CD4-positive, alpha-beta memory T cell (primary cell): ENCODE measurements at regions not wholly inside any gene's neighbourhood (a gene's known extent, or its start where the extent isn't known, plus 50 kb on each side); places are given as distances from the start of the nearest gene placed in this dataset.
A peak's percentile ranks its signal among the peaks of the same experiment; 100 is the strongest.
"Not testable (repeated sequence)": the region's sequence is repeated elsewhere in the genome, so short reads cannot be mapped to it uniquely, and the experiment has no call there.

ENCODE experiments used
- CTCF ChIA-PET: fragments of 350-600 bp; sonication (Branson Sonifier 250); formaldehyde crosslinking; loops from one replicate; lab custom pipeline; 2021; ENCODE audit warnings: inconsistent platforms; ENCODE audit not compliant: partially characterized antibody; lab: Charles Lee
- POLR2A ChIA-PET: fragments of 350-600 bp; sonication (Branson Sonifier 250); formaldehyde crosslinking; loops from one replicate; lab custom pipeline; 2021; ENCODE audit not compliant: partially characterized antibody; lab: Charles Lee
- DNase-seq, 5 donors: peaks; one replicate each; pipeline versions ENCODE4 v3.0.0 to v3.0.0-alpha.2; 2020 to 2022; ENCODE audit warnings: mixed read lengths in 1 of 5
- H3K27ac ChIP-seq: one replicate; pipeline ENCODE4 v1.7.0; 2013; ENCODE audit warnings: low read depth, low read length
- H3K27me3 ChIP-seq: 2 replicates; pipeline ENCODE4 v1.7.0; 2013; ENCODE audit warnings: mild to moderate bottlenecking, low read length, moderate library complexity; ENCODE audit not compliant: insufficient read depth
- H3K36me3 ChIP-seq: 2 replicates; pipeline ENCODE4 v1.7.0; 2013; ENCODE audit warnings: mild to moderate bottlenecking, low read length, moderate library complexity; ENCODE audit not compliant: insufficient read depth
- H3K4me1 ChIP-seq: 2 replicates; pipeline ENCODE4 v1.7.0; 2013; ENCODE audit warnings: mild to moderate bottlenecking, low read length, moderate library complexity; ENCODE audit not compliant: insufficient read depth
- H3K4me3 ChIP-seq, 2 donors: one replicate each; pipeline ENCODE4 v1.7.0; 2013; ENCODE audit warnings: low read length in 2 of 2, mild to moderate bottlenecking in 1 of 2
- H3K9me3 ChIP-seq, 2 donors: one replicate each; pipeline ENCODE4 v1.7.0; 2013; ENCODE audit warnings: low read length in 2 of 2, control low read depth in 1 of 2; ENCODE audit not compliant: control insufficient read depth in 1 of 2
- H3K27ac Mint-ChIP-seq, 7 donors: one replicate each; pipeline ENCODE4 v1.8.0; 2020 to 2021; ENCODE audit warnings: mixed read lengths in 7 of 7, mild to moderate bottlenecking in 6 of 7, inconsistent platforms in 3 of 7, moderate library complexity in 3 of 7
- H3K27me3 Mint-ChIP-seq, 2 donors: one replicate each; pipeline ENCODE4 v1.8.0; 2020 to 2021; ENCODE audit warnings: mixed read lengths in 2 of 2
- H3K36me3 Mint-ChIP-seq, 2 donors: one replicate each; pipeline ENCODE4 v1.8.0; 2020 to 2021; ENCODE audit warnings: mixed read lengths in 2 of 2, inconsistent platforms in 1 of 2, mild to moderate bottlenecking in 1 of 2
- H3K4me1 Mint-ChIP-seq, 4 donors: one replicate each; pipeline ENCODE4 v1.8.0; 2020 to 2021; ENCODE audit warnings: mixed read lengths in 4 of 4, mild to moderate bottlenecking in 1 of 4
- H3K4me3 Mint-ChIP-seq, 8 donors: one replicate each; pipeline ENCODE4 v1.8.0; 2020 to 2021; ENCODE audit warnings: mixed read lengths in 8 of 8, mild to moderate bottlenecking in 7 of 8, moderate library complexity in 6 of 8, inconsistent platforms in 3 of 8
- H3K9me3 Mint-ChIP-seq, 8 donors: one replicate each; pipeline ENCODE4 v1.8.0; 2020 to 2021; ENCODE audit warnings: mixed read lengths in 8 of 8, mild to moderate bottlenecking in 5 of 8, inconsistent platforms in 3 of 8, moderate library complexity in 1 of 8
- intact Hi-C: fragments of 100-400 bp; cut with micrococcal nuclease; formaldehyde crosslinking; loops from one replicate; pipeline ENCODE4 v1.15.1; 2023

DNA sequence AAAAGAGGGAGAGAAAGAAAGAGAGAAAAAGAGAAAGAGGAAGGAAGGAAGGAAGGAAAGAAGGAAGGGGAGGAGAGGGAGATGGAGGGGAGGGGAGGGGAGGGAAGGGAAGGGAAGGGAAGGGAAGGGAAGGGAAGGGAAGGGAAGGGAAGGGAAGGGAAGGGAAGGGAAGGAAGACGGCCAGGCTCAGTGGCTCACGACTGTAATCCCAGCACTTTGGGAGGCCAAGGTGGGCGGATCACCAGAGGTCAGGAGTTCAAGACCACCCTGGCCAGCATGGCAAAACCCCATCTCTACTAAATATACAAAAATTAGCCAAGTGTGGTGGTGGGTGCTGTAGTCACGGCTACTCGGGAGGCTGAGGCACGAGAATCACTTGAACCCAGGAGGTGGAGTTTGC, 64.8 kb downstream of the RPS15A start:
- H3K4me1 ChIP-seq, H3K27ac ChIP-seq, H3K36me3 ChIP-seq, H3K4me3 ChIP-seq, H3K9me3 Mint-ChIP-seq, H3K4me1 Mint-ChIP-seq, H3K27me3 Mint-ChIP-seq, DNase-seq, POLR2A ChIA-PET, H3K27ac Mint-ChIP-seq, H3K9me3 ChIP-seq, intact Hi-C loops, H3K36me3 Mint-ChIP-seq, H3K4me3 Mint-ChIP-seq, CTCF ChIA-PET, H3K27me3 ChIP-seq: not testable (repeated sequence)

DNA sequence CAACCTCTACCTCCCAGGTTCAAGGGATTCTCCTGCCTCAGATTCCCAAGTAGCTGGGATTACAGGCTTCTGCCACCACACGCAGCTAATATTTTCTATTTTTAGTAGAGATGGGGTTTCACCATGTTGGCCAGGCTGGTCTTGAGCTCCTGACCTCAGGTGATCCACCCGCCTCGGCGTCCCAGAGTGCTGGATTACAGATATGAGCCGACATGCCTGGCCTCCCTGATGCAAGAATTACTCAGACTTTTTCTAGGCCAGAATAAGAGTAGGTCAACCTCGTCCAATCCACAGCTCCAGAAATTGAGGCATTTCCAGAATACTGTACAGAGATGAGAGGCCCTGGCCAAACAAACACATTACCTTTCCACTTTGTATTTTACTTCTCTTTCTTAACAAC, 70.2 kb downstream of the RPS15A start:
- DNase-seq, POLR2A ChIA-PET, H3K9me3 ChIP-seq, H3K27me3 Mint-ChIP-seq, CTCF ChIA-PET, H3K36me3 Mint-ChIP-seq, H3K27ac ChIP-seq, H3K4me3 ChIP-seq, H3K9me3 Mint-ChIP-seq, H3K4me1 Mint-ChIP-seq, intact Hi-C loops, H3K36me3 ChIP-seq, H3K27me3 ChIP-seq, H3K4me1 ChIP-seq, H3K27ac Mint-ChIP-seq: not testable (repeated sequence)
- H3K4me3 Mint-ChIP-seq = peak overlapping the region in 1 of 8 donors; percentile 20

DNA sequence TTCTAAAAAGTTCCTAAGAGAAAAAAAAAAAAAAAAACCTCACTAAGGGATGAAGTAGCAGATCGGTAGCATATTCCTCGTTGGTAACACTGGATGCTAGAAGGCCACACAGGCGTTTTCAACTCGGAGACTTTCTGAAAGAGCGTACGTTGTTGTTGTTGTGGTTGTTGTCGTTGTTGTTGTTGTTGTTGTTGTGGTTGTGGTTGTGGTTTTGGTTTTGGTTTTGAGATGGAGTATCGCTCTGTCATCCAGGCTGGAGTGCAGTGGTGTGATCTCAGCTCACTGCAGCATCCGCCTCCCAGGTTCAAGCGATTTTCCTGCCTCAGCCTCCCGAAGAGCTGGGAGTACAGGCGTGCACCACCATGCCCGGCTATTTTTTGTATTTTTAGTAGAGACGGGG, 77.6 kb downstream of the RPS15A start:
- H3K4me1 ChIP-seq, H3K4me3 Mint-ChIP-seq, H3K4me1 Mint-ChIP-seq, H3K36me3 ChIP-seq, intact Hi-C loops, CTCF ChIA-PET, H3K27me3 ChIP-seq, H3K4me3 ChIP-seq, H3K9me3 ChIP-seq, H3K36me3 Mint-ChIP-seq, H3K27me3 Mint-ChIP-seq, H3K27ac ChIP-seq, DNase-seq, H3K27ac Mint-ChIP-seq, H3K9me3 Mint-ChIP-seq, POLR2A ChIA-PET: not testable (repeated sequence)

DNA sequence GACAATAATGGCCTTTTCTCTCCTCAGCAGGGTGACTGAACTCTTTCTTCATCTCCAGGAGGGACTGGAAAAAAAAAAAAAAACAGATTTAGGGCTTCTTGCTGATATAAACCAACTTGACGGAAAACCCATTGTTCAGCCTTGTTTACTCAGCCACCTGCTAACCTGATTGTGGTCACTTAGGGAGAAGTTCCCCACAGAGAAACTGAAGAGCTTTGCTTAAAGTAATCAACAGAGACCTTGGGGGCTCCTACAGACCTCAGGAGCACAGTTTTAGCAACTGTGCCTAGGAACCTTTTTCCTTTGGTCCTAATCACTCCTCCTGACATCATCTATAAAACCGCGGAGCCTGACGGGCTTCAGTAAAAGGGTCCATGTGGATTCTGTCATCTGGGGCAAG, 79.5 kb downstream of the RPS15A start:
- H3K4me3 Mint-ChIP-seq, H3K9me3 Mint-ChIP-seq, H3K4me1 Mint-ChIP-seq, H3K27ac ChIP-seq, H3K27me3 ChIP-seq, H3K27me3 Mint-ChIP-seq, H3K36me3 Mint-ChIP-seq, CTCF ChIA-PET, intact Hi-C loops, H3K4me1 ChIP-seq, H3K9me3 ChIP-seq, DNase-seq, H3K4me3 ChIP-seq, H3K36me3 ChIP-seq, H3K27ac Mint-ChIP-seq, POLR2A ChIA-PET: not testable (repeated sequence)

DNA sequence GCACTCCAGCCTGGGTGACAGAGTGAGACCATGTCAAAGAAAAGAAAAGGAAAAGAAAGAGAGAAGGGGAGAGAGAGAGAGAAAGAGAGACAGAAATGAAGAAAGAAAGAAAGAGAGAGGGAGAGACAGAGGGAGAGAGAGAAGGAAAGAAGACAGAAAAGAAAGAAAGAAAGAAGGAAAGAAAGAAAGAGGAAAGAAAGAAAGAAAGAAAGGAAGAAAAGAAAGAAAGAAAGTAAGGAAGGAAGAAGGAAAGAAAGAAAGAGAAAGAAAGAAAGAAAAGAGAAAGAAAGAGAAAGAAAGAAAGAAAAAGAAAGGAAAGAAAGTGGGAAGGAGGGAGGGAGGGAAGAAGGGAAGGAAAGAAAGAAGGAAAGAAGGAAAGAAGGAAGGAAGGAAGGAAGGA, 88.9 kb downstream of the RPS15A start:
- POLR2A ChIA-PET, H3K9me3 ChIP-seq, H3K36me3 Mint-ChIP-seq, H3K36me3 ChIP-seq, H3K4me3 ChIP-seq, CTCF ChIA-PET, H3K4me3 Mint-ChIP-seq, DNase-seq, H3K4me1 Mint-ChIP-seq, H3K27ac ChIP-seq, H3K27me3 Mint-ChIP-seq, H3K9me3 Mint-ChIP-seq, H3K27me3 ChIP-seq, H3K4me1 ChIP-seq, H3K27ac Mint-ChIP-seq, intact Hi-C loops: not testable (repeated sequence)

DNA sequence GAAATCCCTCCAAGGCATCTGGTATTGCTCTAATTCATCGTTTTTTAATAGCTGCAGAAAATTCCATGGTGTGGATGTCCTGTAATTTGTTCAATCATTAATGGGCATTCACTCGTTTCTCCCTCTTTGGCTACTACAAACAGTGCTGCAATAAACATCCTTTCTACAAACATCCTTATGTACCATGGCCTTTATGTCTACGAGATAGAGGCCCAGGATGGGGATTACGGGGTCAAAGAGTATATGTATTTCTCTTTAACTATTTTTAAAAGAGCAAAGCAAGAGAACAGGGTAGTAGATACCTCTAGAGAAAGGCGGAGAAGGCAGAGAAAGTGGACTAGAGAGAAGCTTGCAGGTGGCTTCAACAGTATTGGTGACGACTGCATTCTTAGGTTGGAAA, 94.1 kb downstream of the RPS15A start:
- DNase-seq, H3K4me3 Mint-ChIP-seq, H3K9me3 Mint-ChIP-seq, H3K4me1 Mint-ChIP-seq, H3K27me3 ChIP-seq, H3K27ac ChIP-seq, POLR2A ChIA-PET, H3K4me1 ChIP-seq, intact Hi-C loops, H3K4me3 ChIP-seq, H3K27me3 Mint-ChIP-seq, H3K9me3 ChIP-seq, H3K36me3 Mint-ChIP-seq, H3K27ac Mint-ChIP-seq, H3K36me3 ChIP-seq, CTCF ChIA-PET: not testable (repeated sequence)

DNA sequence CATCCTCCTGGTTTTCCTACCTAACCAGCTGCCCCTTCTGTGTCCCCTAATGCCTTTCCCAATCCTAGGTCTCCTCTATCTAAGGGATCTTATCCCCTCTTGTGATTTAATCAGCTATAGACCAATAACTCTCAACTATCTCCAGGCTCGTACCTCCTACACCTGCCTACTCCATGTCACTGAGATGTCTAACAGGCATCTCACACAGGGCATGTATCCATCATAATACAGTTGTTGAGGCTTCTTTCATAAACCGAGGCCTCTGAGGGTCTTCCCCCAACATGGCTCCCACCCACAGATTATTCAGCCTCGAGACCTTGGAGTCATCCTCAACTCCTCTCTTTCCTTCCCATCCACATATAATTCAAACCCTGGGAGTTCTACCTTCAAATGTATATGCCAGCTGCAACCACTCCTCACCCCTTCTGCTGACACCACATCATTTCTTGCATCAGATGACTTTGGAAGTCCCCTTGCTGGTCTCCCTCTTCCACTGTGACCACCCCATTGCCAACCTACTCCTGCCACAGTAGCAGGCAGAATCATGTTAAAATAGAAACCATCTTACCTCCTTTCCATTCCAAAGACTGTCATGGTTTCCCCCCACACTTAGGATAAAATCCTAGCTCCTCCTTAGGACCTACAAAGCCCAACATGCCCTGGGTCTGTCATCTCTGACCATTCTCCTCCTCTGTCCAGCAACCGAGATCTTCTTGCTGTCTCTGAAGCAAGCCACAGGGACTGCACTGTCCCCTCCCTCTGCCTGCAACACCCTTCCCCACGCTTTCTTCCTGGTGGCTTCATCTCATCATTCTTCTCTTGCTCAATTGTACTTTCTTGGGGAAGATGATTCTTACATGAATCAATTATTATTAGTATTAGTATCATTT, 103.8 kb downstream of the RPS15A start:
- H3K9me3 Mint-ChIP-seq, H3K4me3 Mint-ChIP-seq, CTCF ChIA-PET, H3K4me1 Mint-ChIP-seq, H3K9me3 ChIP-seq, H3K27ac Mint-ChIP-seq, H3K27me3 ChIP-seq, H3K27me3 Mint-ChIP-seq, H3K36me3 ChIP-seq, POLR2A ChIA-PET, H3K4me1 ChIP-seq, DNase-seq, intact Hi-C loops, H3K4me3 ChIP-seq, H3K36me3 Mint-ChIP-seq, H3K27ac ChIP-seq: not testable (repeated sequence)

DNA sequence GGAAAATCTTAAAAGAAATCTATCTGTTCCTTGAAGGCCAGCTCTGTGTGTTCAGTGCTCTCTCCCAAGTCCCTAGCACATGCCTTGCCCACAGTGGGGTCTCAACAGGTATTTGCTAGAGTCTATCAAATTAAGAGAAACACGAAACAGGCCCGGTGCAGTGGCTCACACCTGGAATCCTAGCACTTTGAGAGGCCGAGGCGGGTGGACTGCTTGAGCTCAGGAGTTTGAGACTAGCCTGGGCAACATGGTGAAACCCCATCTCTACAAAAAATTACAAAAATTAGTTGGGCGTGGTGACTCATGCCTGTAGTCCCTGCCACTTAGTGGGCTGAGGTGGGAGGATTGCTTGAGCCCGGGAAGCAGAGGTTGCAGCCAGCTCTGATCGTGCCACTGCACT, 83.9 kb upstream of the NOMO2 start:
- H3K27me3 Mint-ChIP-seq, H3K27me3 ChIP-seq, H3K9me3 Mint-ChIP-seq, H3K27ac Mint-ChIP-seq, H3K36me3 Mint-ChIP-seq, CTCF ChIA-PET, H3K4me3 ChIP-seq, H3K4me1 ChIP-seq, H3K27ac ChIP-seq, H3K36me3 ChIP-seq, H3K4me3 Mint-ChIP-seq, H3K4me1 Mint-ChIP-seq, H3K9me3 ChIP-seq, POLR2A ChIA-PET, intact Hi-C loops, DNase-seq: not testable (repeated sequence)
